ENCODE measurements at regions not wholly inside any gene's neighbourhood (a gene's known extent, or its start where the extent isn't known, plus 50 kb on each side); places are given as distances from the start of the nearest gene placed in this dataset.

DNA sequence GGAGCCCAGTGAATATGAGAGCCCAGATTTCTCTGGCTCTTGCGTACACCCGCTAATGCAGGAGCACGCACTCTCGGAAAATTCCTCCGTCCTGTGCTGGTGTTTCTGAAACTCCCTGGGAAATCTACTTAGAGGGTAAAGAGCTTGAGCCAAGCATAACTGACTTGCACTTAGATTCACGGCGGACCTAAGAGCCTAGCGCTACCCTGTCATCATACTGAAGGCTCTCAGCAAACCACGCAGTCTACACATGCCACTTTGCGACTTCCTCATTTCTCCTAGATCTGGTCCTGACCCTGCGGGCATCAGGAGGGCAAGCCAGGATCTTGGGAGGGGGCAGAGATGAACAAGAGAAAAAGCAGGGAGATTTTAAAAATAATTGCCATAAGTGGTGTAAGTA, 324.7 kb downstream of the CD83 start:
- H3K27ac Mint-ChIP-seq, result no peak overlapping the region; the same call in 1 of the 2 replicates
- no peak for DNase-seq (ENCODE audit: low spot score)
- H3K4me1 Mint-ChIP-seq, result peaks cover 22% of the 10 kb centered on the region
- peaks cover 7% of the 10 kb centered on the region for H3K9me3 Mint-ChIP-seq
- ChIA-PET POLR2A (no interaction called here), CTCF (no interaction called here)
- TF ChIP-seq MYBL2 (CRISPR knock-in tag; IDR thresholded peaks at IDR 0.05), result no peak
- TF ChIP-seq, protein P1, sequence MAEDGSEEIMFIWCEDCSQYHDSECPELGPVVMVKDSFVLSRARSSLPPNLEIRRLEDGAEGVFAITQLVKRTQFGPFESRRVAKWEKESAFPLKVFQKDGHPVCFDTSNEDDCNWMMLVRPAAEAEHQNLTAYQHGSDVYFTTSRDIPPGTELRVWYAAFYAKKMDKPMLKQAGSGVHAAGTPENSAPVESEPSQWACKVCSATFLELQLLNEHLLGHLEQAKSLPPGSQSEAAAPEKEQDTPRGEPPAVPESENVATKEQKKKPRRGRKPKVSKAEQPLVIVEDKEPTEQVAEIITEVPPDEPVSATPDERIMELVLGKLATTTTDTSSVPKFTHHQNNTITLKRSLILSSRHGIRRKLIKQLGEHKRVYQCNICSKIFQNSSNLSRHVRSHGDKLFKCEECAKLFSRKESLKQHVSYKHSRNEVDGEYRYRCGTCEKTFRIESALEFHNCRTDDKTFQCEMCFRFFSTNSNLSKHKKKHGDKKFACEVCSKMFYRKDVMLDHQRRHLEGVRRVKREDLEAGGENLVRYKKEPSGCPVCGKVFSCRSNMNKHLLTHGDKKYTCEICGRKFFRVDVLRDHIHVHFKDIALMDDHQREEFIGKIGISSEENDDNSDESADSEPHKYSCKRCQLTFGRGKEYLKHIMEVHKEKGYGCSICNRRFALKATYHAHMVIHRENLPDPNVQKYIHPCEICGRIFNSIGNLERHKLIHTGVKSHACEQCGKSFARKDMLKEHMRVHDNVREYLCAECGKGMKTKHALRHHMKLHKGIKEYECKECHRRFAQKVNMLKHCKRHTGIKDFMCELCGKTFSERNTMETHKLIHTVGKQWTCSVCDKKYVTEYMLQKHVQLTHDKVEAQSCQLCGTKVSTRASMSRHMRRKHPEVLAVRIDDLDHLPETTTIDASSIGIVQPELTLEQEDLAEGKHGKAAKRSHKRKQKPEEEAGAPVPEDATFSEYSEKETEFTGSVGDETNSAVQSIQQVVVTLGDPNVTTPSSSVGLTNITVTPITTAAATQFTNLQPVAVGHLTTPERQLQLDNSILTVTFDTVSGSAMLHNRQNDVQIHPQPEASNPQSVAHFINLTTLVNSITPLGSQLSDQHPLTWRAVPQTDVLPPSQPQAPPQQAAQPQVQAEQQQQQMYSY (CRISPR knock-in tag; IDR thresholded peaks at IDR 0.05), result no peak
- no peak for TF ChIP-seq ZNF138 (CRISPR knock-in tag; conservative IDR thresholded peaks at IDR 0.05)
- ATAC-seq, result no peak
- no peaks in the 10 kb centered on the region for H3K27me3 Mint-ChIP-seq (ENCODE audit: low read depth)
- no peak overlapping the region for H3K4me3 Mint-ChIP-seq
- peaks cover 7% of the 10 kb centered on the region; the same call in 1 of the 2 replicates for H3K36me3 Mint-ChIP-seq

DNA sequence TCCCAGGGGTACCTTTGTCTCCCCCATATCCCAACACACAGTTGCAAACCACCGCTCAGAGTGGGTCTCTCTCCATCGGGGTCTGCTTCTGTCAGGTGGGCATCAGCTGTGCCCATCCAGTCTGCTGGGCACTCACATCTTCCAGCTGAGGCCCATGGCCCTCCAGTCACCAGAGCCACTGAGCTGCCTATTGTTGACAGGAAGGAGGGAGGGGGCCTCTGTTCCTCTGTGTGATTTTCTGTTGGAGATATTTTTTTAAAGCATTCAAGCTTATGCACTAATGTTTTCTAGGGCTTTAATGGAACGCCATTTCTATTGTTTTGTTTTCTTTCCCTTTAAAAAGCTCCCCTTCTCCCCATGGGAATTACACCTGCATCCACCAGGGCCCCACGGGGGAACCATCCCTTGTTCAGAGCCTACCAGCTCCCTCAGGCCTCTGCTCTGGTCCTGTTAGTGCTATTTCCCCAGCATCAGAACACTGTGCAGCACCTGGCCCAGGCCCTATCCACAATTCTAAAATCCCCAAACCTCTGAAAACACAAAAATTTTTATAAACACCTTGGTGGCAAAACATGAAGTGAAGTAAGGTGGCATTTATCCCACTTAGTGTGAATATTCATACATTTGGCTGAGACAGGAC, 326.2 kb downstream of the CD83 start:
- ChIA-PET POLR2A (interaction anchor here (0.6 kb wide), 1 partner anchor 1685 kb away, joined by 7 read pairs; no protein-coding TSS in a partner anchor), CTCF (no interaction called here)
- Mint-ChIP-seq H3K27ac (no peak overlapping the region), H3K4me3 (no peak overlapping the region), H3K9me3 (peaks cover 22% of the 10 kb centered on the region), H3K4me1 (peaks cover 22% of the 10 kb centered on the region), H3K36me3 (peaks cover 21% of the 10 kb centered on the region), H3K27me3 (ENCODE audit: low read depth) (no peaks in the 10 kb centered on the region)
- no peak for DNase-seq (ENCODE audit: low spot score)
- no peak for ATAC-seq
- TF ChIP-seq, protein P2, sequence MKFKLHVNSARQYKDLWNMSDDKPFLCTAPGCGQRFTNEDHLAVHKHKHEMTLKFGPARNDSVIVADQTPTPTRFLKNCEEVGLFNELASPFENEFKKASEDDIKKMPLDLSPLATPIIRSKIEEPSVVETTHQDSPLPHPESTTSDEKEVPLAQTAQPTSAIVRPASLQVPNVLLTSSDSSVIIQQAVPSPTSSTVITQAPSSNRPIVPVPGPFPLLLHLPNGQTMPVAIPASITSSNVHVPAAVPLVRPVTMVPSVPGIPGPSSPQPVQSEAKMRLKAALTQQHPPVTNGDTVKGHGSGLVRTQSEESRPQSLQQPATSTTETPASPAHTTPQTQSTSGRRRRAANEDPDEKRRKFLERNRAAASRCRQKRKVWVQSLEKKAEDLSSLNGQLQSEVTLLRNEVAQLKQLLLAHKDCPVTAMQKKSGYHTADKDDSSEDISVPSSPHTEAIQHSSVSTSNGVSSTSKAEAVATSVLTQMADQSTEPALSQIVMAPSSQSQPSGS (CRISPR knock-in tag; IDR thresholded peaks at IDR 0.05; ENCODE audit: borderline replicate concordance, low read depth), result no peak
- TF ChIP-seq FOXP1 (CRISPR knock-in tag; IDR thresholded peaks at IDR 0.05; ENCODE audit: borderline replicate concordance) (no peak), ZBTB21 (CRISPR knock-in tag; IDR thresholded peaks at IDR 0.05; ENCODE audit: borderline replicate concordance) (no peak), RELA (CRISPR knock-in tag; IDR thresholded peaks at IDR 0.05; ENCODE audit: borderline replicate concordance) (no peak), PRRX2 (CRISPR knock-in tag; IDR thresholded peaks at IDR 0.05) (no peak), GABPB1 (CRISPR knock-in tag; IDR thresholded peaks at IDR 0.05) (no peak), TCF7 (CRISPR knock-in tag; IDR thresholded peaks at IDR 0.05; ENCODE audit: low read depth) (no peak), ZNF423 (CRISPR knock-in tag; IDR thresholded peaks at IDR 0.05) (no peak), ESRRA (CRISPR knock-in tag; IDR thresholded peaks at IDR 0.05; ENCODE audit: borderline replicate concordance) (no peak), SMAD4 (CRISPR knock-in tag; IDR thresholded peaks at IDR 0.05) (no peak), ZNF396 (CRISPR knock-in tag; IDR thresholded peaks at IDR 0.05; ENCODE audit: borderline replicate concordance) (no peak), HMGA2 (CRISPR knock-in tag; IDR thresholded peaks at IDR 0.05) (no peak), SP1 (CRISPR knock-in tag; conservative IDR thresholded peaks at IDR 0.05) (no peak)
- TF ChIP-seq, protein P3, sequence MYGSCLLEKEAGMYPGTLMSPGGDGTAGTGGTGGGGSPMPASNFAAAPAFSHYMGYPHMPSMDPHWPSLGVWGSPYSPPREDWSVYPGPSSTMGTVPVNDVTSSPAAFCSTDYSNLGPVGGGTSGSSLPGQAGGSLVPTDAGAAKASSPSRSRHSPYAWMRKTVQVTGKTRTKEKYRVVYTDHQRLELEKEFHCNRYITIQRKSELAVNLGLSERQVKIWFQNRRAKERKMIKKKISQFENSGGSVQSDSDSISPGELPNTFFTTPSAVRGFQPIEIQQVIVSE (CRISPR knock-in tag; IDR thresholded peaks at IDR 0.05; ENCODE audit: borderline replicate concordance), result no peak
- TF ChIP-seq, protein P4, sequence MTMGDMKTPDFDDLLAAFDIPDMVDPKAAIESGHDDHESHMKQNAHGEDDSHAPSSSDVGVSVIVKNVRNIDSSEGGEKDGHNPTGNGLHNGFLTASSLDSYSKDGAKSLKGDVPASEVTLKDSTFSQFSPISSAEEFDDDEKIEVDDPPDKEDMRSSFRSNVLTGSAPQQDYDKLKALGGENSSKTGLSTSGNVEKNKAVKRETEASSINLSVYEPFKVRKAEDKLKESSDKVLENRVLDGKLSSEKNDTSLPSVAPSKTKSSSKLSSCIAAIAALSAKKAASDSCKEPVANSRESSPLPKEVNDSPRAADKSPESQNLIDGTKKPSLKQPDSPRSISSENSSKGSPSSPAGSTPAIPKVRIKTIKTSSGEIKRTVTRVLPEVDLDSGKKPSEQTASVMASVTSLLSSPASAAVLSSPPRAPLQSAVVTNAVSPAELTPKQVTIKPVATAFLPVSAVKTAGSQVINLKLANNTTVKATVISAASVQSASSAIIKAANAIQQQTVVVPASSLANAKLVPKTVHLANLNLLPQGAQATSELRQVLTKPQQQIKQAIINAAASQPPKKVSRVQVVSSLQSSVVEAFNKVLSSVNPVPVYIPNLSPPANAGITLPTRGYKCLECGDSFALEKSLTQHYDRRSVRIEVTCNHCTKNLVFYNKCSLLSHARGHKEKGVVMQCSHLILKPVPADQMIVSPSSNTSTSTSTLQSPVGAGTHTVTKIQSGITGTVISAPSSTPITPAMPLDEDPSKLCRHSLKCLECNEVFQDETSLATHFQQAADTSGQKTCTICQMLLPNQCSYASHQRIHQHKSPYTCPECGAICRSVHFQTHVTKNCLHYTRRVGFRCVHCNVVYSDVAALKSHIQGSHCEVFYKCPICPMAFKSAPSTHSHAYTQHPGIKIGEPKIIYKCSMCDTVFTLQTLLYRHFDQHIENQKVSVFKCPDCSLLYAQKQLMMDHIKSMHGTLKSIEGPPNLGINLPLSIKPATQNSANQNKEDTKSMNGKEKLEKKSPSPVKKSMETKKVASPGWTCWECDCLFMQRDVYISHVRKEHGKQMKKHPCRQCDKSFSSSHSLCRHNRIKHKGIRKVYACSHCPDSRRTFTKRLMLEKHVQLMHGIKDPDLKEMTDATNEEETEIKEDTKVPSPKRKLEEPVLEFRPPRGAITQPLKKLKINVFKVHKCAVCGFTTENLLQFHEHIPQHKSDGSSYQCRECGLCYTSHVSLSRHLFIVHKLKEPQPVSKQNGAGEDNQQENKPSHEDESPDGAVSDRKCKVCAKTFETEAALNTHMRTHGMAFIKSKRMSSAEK (CRISPR knock-in tag; IDR thresholded peaks at IDR 0.05; ENCODE audit: borderline replicate concordance), result no peak
- TF ChIP-seq, protein P5, sequence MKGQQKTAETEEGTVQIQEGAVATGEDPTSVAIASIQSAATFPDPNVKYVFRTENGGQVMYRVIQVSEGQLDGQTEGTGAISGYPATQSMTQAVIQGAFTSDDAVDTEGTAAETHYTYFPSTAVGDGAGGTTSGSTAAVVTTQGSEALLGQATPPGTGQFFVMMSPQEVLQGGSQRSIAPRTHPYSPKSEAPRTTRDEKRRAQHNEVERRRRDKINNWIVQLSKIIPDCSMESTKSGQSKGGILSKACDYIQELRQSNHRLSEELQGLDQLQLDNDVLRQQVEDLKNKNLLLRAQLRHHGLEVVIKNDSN (CRISPR knock-in tag; IDR thresholded peaks at IDR 0.05), result no peak
- TF ChIP-seq, protein P6, sequence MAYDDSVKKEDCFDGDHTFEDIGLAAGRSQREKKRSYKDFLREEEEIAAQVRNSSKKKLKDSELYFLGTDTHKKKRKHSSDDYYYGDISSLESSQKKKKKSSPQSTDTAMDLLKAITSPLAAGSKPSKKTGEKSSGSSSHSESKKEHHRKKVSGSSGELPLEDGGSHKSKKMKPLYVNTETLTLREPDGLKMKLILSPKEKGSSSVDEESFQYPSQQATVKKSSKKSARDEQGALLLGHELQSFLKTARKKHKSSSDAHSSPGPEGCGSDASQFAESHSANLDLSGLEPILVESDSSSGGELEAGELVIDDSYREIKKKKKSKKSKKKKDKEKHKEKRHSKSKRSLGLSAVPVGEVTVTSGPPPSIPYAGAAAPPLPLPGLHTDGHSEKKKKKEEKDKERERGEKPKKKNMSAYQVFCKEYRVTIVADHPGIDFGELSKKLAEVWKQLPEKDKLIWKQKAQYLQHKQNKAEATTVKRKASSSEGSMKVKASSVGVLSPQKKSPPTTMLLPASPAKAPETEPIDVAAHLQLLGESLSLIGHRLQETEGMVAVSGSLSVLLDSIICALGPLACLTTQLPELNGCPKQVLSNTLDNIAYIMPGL (CRISPR knock-in tag; IDR thresholded peaks at IDR 0.05), result no peak
- TF ChIP-seq, protein P7, sequence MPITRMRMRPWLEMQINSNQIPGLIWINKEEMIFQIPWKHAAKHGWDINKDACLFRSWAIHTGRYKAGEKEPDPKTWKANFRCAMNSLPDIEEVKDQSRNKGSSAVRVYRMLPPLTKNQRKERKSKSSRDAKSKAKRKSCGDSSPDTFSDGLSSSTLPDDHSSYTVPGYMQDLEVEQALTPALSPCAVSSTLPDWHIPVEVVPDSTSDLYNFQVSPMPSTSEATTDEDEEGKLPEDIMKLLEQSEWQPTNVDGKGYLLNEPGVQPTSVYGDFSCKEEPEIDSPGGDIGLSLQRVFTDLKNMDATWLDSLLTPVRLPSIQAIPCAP (CRISPR knock-in tag; IDR thresholded peaks at IDR 0.05), result no peak
